GM12878 (cell line): ENCODE measurements at regions not wholly inside any gene's neighbourhood (a gene's known extent, or its start where the extent isn't known, plus 50 kb on each side); places are given as distances from the start of the nearest gene placed in this dataset.

Source experiments
- ASH2L ChIP-seq: fragments of 300-600, 200-600 bp; sonication (generic); IDR thresholded peaks from 2 replicates; pipeline ENCODE4 v1.6.1; 2017; ENCODE audit warnings: low read depth, mild to moderate bottlenecking, borderline replicate concordance
- ATF2 ChIP-seq: IDR thresholded peaks from 2 replicates; pipeline ENCODE4 v1.6.1; 2012; ENCODE audit warnings: low read length, inconsistent platforms
- BACH1 ChIP-seq: fragments of 450-650 bp; IDR thresholded peaks from 2 replicates; pipeline ENCODE4 v1.6.1; 2017; ENCODE audit warnings: mild to moderate bottlenecking, borderline replicate concordance
- CTCF ChIP-seq, 3 experiments: IDR thresholded peaks in 2 of 3; conservative IDR thresholded peaks in 1 of 3; 2 replicates each; pipeline ENCODE4 v1.5.1; 2011; ENCODE audit warnings: low read depth in 3 of 3, low read length in 3 of 3, mild to moderate bottlenecking in 3 of 3, control low read depth in 2 of 3, moderate library complexity in 2 of 3, inconsistent platforms in 1 of 3, mixed read lengths in 1 of 3; ENCODE audit not compliant: control insufficient read depth in 2 of 3, insufficient read depth in 1 of 3; ENCODE audit errors: extremely low read depth in 1 of 3
- JUND ChIP-seq: IDR thresholded peaks from 2 replicates; pipeline ENCODE4 v1.6.1; 2012; ENCODE audit warnings: low read depth, mild to moderate bottlenecking, low read length, improper control_type of control experiment, moderate library complexity
- PAX5 ChIP-seq: IDR thresholded peaks from 2 replicates; pipeline ENCODE4 v1.6.1; 2011; ENCODE audit warnings: low read depth, low read length, borderline replicate concordance
- POLR2A ChIP-seq: IDR thresholded peaks from 2 replicates; pipeline ENCODE4 v1.6.1; 2011; ENCODE audit warnings: low read depth, mild to moderate bottlenecking, low read length
- POLR2AphosphoS2 ChIP-seq: IDR thresholded peaks from 2 replicates; pipeline ENCODE4 v1.6.1; 2011; ENCODE audit warnings: low read depth, mild to moderate bottlenecking, low read length, improper control_type of control experiment, moderate library complexity
- POLR2AphosphoS5 ChIP-seq: IDR thresholded peaks from 2 replicates; pipeline ENCODE4 v1.6.1; 2011; ENCODE audit warnings: mild to moderate bottlenecking, low read length, inconsistent platforms
- RAD21 ChIP-seq: IDR thresholded peaks from 2 replicates; pipeline ENCODE4 v1.6.1; 2011; ENCODE audit warnings: mild to moderate bottlenecking, low read depth, low read length, moderate library complexity; ENCODE audit not compliant: insufficient read depth
- RAD51 ChIP-seq: fragments of 450-650 bp; IDR thresholded peaks from 2 replicates; pipeline ENCODE4 v1.6.1; 2016; ENCODE audit warnings: moderate library complexity, mild to moderate bottlenecking, inconsistent platforms
- REST ChIP-seq: IDR thresholded peaks from 2 replicates; pipeline ENCODE4 v1.6.1; 2012; ENCODE audit warnings: mild to moderate bottlenecking, low read depth, low read length
- TBL1XR1 ChIP-seq: IDR thresholded peaks from 2 replicates; pipeline ENCODE4 v1.6.1; 2012; ENCODE audit warnings: low read depth, low read length, improper control_type of control experiment

GRCh38 chr4:156659983-156660382 is 311.6 kb downstream of the PDGFC start:
- TF ChIP-seq ASH2L: no peak
- TF ChIP-seq POLR2A: no peak
- TF ChIP-seq PAX5: no peak
- no peak for TF ChIP-seq RAD51
- no peak for TF ChIP-seq POLR2AphosphoS5
- no peak for TF ChIP-seq RAD21
- TF ChIP-seq POLR2AphosphoS2: no peak
- no peak for TF ChIP-seq JUND
- no peak for TF ChIP-seq CTCF (IDR thresholded peaks at IDR 0.05 in 2 of 3, conservative IDR thresholded peaks at IDR 0.05 in 1 of 3; ENCODE audit: control insufficient read depth in 2 of 3, extremely low read depth in 1 of 3, insufficient read depth in 1 of 3, low read depth in 3 of 3, low read length in 3 of 3)
- TF ChIP-seq TBL1XR1: no peak
- no peak for TF ChIP-seq BACH1
- TF ChIP-seq REST: no peak
- no peak for TF ChIP-seq ATF2
